Caco-2 (cell line): ENCODE measurements at regions not wholly inside any gene's neighbourhood (a gene's known extent, or its start where the extent isn't known, plus 50 kb on each side); places are given as distances from the start of the nearest gene placed in this dataset.

Experiments
- BruUV-seq: library from RNA; stranded (reverse); fragments of 400-500 nt; replicated peaks from 2 replicates; lab custom pipeline; 2021; lab: Mats Ljungman, UMichigan
- CTCF ChIA-PET: fragments of 300-600 bp; sonication (Branson Sonifier 250); formaldehyde crosslinking; loops from one replicate; lab custom pipeline; 2022; ENCODE audit warnings: antibody characterized with exemption; lab: Charles Lee
- POLR2A ChIA-PET: fragments of 300-600 bp; sonication (Branson Sonifier 250); formaldehyde crosslinking; loops from one replicate; lab custom pipeline; 2022; ENCODE audit warnings: antibody characterized with exemption; lab: Charles Lee
- DNase-seq, 2 experiments: peaks; one replicate each; pipeline versions ENCODE4 v3.0.0 to v3.0.0-alpha.2; 2020 to 2022
- H3K27me3 ChIP-seq: replicated peaks from 2 replicates; pipeline ENCODE4 v1.6.0; 2011; ENCODE audit warnings: low read length; ENCODE audit not compliant: control insufficient read depth, insufficient read depth
- H3K36me3 ChIP-seq: 2 replicates; pipeline ENCODE4 v1.5.1; 2011; ENCODE audit warnings: low read length; ENCODE audit not compliant: control insufficient read depth, insufficient read depth
- H3K4me1 ChIP-seq: fragments of 250-450 bp; sonication (Bioruptor Pico); 2 replicates; pipeline ENCODE4 v1.5.1; 2020; ENCODE audit warnings: mild to moderate bottlenecking
- H3K4me3 ChIP-seq: 2 replicates; pipeline ENCODE4 v1.5.1; 2011; ENCODE audit warnings: low read depth, mild to moderate bottlenecking, control low read depth, low read length
- H3K9me3 ChIP-seq: fragments of 250-450 bp; sonication (Bioruptor Pico); 2 replicates; pipeline ENCODE4 v1.5.1; 2020; ENCODE audit warnings: mild to moderate bottlenecking, moderate library complexity
- H3K27ac Mint-ChIP-seq: one replicate; pipeline ENCODE4 v1.8.0; 2022; ENCODE audit warnings: mixed read lengths; ENCODE audit not compliant: unreplicated experiment
- H3K27me3 Mint-ChIP-seq: one replicate; pipeline ENCODE4 v1.8.0; 2022; ENCODE audit warnings: mixed read lengths; ENCODE audit not compliant: insufficient read depth, unreplicated experiment
- H3K36me3 Mint-ChIP-seq: one replicate; pipeline ENCODE4 v1.8.0; 2022; ENCODE audit warnings: mild to moderate bottlenecking, mixed read lengths; ENCODE audit not compliant: insufficient read depth, unreplicated experiment
- H3K4me1 Mint-ChIP-seq: one replicate; pipeline ENCODE4 v1.8.0; 2022; ENCODE audit warnings: low read depth, mixed read lengths; ENCODE audit not compliant: unreplicated experiment
- H3K4me3 Mint-ChIP-seq: one replicate; pipeline ENCODE4 v1.8.0; 2022; ENCODE audit warnings: mild to moderate bottlenecking, moderate library complexity, mixed read lengths; ENCODE audit not compliant: unreplicated experiment
- H3K9me3 Mint-ChIP-seq: one replicate; pipeline ENCODE4 v1.8.0; 2022; ENCODE audit warnings: mixed read lengths; ENCODE audit not compliant: unreplicated experiment
- intact Hi-C: fragments of 100-400 bp; cut with micrococcal nuclease; formaldehyde crosslinking; loops from one replicate; pipeline ENCODE4 v1.10.0; 2022; ENCODE audit not compliant: unreplicated experiment
- TF ChIP-seq, protein P1 (sequence below), 2 experiments: fragments of 200-600 bp in 1 of 2; IDR thresholded peaks; 1 replicate in 1 of 2; 2 replicates in 1 of 2; pipeline versions ENCODE4 v1.5.1 to v1.8.0; 2011 to 2022; ENCODE audit warnings: antibody characterized with exemption in 1 of 2, control low read depth in 1 of 2, inconsistent platforms in 1 of 2, low read depth in 1 of 2, low read length in 1 of 2, mild to moderate bottlenecking in 1 of 2, moderate library complexity in 1 of 2; ENCODE audit not compliant: insufficient read depth in 1 of 2, severe bottlenecking in 1 of 2, unreplicated experiment in 1 of 2

GRCh38 chr1:25003000-25003399 is 72.9 kb upstream of the RUNX3 start:
- H3K36me3 Mint-ChIP-seq: no peaks in the 10 kb centered on the region
- Histone ChIP-seq H3K4me3 (no peak overlapping the region), H3K4me1 (no peaks in the 10 kb centered on the region), H3K9me3 (no peaks in the 10 kb centered on the region), H3K36me3 (no peaks in the 10 kb centered on the region), H3K27me3 (no peaks in the 10 kb centered on the region)
- no peak for DNase-seq
- H3K27me3 Mint-ChIP-seq: peaks cover 15% of the 10 kb centered on the region
- H3K27ac Mint-ChIP-seq: no peak overlapping the region
- TF ChIP-seq, protein P1, sequence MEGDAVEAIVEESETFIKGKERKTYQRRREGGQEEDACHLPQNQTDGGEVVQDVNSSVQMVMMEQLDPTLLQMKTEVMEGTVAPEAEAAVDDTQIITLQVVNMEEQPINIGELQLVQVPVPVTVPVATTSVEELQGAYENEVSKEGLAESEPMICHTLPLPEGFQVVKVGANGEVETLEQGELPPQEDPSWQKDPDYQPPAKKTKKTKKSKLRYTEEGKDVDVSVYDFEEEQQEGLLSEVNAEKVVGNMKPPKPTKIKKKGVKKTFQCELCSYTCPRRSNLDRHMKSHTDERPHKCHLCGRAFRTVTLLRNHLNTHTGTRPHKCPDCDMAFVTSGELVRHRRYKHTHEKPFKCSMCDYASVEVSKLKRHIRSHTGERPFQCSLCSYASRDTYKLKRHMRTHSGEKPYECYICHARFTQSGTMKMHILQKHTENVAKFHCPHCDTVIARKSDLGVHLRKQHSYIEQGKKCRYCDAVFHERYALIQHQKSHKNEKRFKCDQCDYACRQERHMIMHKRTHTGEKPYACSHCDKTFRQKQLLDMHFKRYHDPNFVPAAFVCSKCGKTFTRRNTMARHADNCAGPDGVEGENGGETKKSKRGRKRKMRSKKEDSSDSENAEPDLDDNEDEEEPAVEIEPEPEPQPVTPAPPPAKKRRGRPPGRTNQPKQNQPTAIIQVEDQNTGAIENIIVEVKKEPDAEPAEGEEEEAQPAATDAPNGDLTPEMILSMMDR (IDR thresholded peaks at IDR 0.05; ENCODE audit: insufficient read depth in 1 of 2, low read depth in 1 of 2, low read length in 1 of 2, severe bottlenecking in 1 of 2, unreplicated experiment in 1 of 2): no peak
- H3K9me3 Mint-ChIP-seq: no peaks in the 10 kb centered on the region
- no TSS peak for BruUV-seq
- POLR2A ChIA-PET: no interaction called here
- no peak overlapping the region for H3K4me3 Mint-ChIP-seq
- intact Hi-C loops: no loop called here
- H3K4me1 Mint-ChIP-seq: no peaks in the 10 kb centered on the region
- CTCF ChIA-PET: no interaction called here

DNA sequence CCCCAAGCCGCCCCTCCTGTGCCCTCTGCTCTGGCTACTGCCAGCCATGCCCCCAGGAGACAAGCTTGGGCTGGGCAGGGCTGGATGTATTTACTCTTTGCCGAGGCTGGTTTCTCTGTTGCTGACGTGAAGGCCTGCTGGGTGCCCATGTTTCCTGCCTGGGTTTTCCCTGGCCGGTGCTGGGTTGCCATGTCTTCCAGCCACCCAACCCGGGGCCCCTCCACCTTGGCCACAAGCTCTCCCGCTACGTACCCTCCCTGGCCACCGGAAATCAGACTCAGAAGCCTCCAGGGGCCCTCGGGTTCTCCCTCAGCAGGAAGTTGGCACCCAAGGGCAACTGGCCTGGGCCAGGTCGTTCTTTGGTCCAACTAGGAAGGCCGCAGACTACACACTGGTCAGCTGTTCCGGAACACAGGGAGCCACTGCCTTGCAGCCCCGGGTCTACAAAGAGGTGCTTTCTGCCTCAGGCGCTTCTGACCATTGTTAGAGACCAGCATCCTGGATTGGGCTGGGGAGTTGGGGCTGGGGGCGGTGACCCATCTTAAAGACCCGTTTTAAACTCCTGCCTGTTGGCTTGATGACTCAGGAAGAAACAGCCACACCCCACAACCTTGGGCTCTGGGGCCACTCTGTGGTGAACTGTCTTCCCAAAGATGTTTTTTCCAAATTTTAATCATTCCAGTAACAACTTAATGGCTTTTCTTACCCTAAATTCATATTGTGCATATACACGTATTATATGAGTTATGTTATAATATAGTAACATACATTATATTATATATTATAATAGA is 71.2 kb upstream of the RUNX3 start:
- Histone ChIP-seq H3K27me3 (no peaks in the 10 kb centered on the region), H3K36me3 (no peaks in the 10 kb centered on the region), H3K9me3 (no peaks in the 10 kb centered on the region), H3K4me3 (no peak overlapping the region), H3K4me1 (no peaks in the 10 kb centered on the region)
- H3K9me3 Mint-ChIP-seq: no peaks in the 10 kb centered on the region
- BruUV-seq: no TSS peak
- DNase-seq: no peak
- no peaks in the 10 kb centered on the region for H3K36me3 Mint-ChIP-seq
- H3K4me1 Mint-ChIP-seq: no peaks in the 10 kb centered on the region
- TF ChIP-seq, protein P1 (IDR thresholded peaks at IDR 0.05; ENCODE audit: insufficient read depth in 1 of 2, low read depth in 1 of 2, low read length in 1 of 2, severe bottlenecking in 1 of 2, unreplicated experiment in 1 of 2): no peak
- H3K27ac Mint-ChIP-seq: no peak overlapping the region
- ChIA-PET CTCF (no interaction called here), POLR2A (no interaction called here)
- intact Hi-C loops: no loop called here
- H3K4me3 Mint-ChIP-seq: no peak overlapping the region
- H3K27me3 Mint-ChIP-seq: peaks cover 3% of the 10 kb centered on the region

DNA sequence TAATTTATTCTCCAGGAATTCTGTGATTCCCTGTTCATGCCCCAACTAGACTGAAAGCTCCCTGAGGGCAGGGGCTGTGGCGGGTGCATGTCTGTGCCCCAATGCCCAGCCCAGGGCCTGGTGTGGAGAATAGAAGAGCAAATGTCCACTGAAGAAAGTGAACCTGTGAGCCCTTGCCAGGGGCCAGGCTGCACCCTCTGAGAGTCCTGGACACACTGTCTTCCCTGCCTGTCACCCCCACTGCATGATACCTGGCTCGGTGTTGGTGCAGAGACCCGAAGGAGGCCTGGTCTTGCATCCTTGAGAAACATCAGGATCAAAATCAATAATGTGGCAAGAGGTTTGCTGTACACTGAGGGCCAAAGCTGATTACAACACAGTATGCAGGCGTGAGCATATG is 69.8 kb upstream of the RUNX3 start:
- Mint-ChIP-seq H3K27ac (no peak overlapping the region), H3K4me3 (no peak overlapping the region), H3K9me3 (no peaks in the 10 kb centered on the region), H3K27me3 (no peaks in the 10 kb centered on the region), H3K4me1 (no peaks in the 10 kb centered on the region), H3K36me3 (no peaks in the 10 kb centered on the region)
- H3K4me3 ChIP-seq: no peak overlapping the region
- no peaks in the 10 kb centered on the region for H3K36me3 ChIP-seq
- DNase-seq: no peak
- no peaks in the 10 kb centered on the region for H3K9me3 ChIP-seq
- no peaks in the 10 kb centered on the region for H3K27me3 ChIP-seq
- intact Hi-C loops: no loop called here
- no peaks in the 10 kb centered on the region for H3K4me1 ChIP-seq
- no TSS peak for BruUV-seq
- ChIA-PET CTCF (no interaction called here), POLR2A (no interaction called here)
- TF ChIP-seq, protein P1 (IDR thresholded peaks at IDR 0.05; ENCODE audit: insufficient read depth in 1 of 2, low read depth in 1 of 2, low read length in 1 of 2, severe bottlenecking in 1 of 2, unreplicated experiment in 1 of 2): no peak
